HG03066 (cell line): ENCODE measurements at regions not wholly inside any gene's neighbourhood (a gene's known extent, or its start where the extent isn't known, plus 50 kb on each side); places are given as distances from the start of the nearest gene placed in this dataset.

Experiments
- ATAC-seq: cut with Tn5 transposase; IDR thresholded peaks from one replicate; pipeline ENCODE4 v1.9.1; 2021; ENCODE audit warnings: low read depth; ENCODE audit not compliant: unreplicated experiment

- ATAC-seq, result no peak
Observed at GRCh38 chr11:25943031-25943430, 388.9 kb upstream of the ANO3 start.

DNA sequence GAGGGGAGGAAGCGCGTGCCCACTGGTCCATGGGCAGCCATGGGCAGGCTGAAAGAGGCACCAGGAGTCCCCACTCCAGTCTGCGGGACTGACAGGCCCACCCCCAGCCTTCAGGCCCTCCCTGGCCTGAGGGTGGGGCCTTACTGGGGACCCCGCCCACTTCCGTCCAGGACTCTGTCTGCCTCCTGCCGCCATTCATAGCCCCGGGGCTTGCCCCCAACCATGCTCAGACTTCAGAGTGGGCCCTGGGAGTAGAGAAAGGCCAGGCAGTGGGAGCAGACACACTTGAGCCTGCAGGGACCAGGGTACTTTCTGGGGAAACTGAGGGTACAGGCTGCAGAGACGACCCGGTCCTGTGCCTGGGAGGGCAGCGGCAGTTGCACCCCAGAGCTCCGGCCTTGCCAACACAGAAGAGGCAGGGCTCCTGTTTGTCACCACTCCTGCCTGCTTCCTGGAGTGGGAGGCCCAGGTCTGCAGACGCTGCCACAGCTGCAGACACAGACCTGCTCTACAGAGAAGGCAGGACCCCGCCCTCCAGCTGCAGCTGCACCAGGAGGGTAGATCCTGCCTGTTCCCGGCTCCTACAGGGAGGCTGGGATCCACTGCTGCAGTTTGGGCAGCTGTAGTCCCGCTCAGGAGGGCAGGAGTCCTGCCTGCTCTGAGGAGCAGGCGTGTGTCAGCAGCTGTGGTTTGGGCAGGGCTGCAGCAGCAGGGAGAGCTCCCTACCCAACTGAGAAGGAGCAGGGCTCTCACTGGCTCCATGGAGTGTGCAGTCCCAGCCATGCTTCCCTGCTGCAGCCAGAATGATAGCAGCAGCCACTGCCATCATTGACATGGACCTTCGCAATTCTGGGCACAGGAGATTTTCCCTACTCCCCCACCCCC lies 387.9 kb upstream of the ANO3 start:
- no peak for ATAC-seq

DNA sequence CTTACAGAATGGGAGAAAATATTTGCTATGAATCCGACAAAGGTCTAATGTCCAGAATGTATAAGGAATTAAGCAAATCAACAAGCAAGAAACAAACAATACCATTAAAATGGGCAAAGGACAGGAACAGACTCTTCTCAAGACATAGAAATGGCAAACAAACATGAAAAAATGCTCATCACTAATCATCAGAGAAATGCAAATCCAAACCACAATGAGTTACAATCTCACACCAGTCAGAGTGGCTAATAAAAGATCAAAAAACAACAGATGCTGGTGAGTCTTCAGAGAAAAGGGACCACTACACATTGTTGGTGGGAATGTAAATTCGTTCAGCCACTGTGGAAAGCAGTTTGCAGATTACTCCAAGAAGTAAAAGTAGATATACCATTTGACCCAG lies 382.0 kb upstream of the ANO3 start:
- no peak for ATAC-seq

- no peak for ATAC-seq
Observed at GRCh38 chr11:25953006-25953405, 378.9 kb upstream of the ANO3 start.

DNA sequence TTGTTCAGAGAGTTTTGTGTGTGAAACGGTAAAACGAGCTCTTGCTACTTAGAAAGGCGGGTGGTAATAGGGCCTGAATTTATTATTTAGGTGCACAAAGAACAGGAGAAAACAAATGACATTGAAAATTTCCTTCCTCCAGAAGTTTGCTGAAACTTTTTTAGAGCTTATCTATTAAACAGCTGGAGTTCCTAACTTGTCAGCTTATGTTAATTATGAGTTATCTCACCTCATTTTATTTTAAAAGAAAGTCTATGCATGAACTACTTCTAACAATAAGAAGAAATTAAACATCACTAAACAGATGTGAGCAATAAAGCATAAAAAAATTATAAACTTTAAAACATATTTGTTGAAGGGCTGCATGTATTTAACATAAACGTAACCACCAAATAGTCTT lies 373.9 kb upstream of the ANO3 start:
- ATAC-seq, result no peak

DNA sequence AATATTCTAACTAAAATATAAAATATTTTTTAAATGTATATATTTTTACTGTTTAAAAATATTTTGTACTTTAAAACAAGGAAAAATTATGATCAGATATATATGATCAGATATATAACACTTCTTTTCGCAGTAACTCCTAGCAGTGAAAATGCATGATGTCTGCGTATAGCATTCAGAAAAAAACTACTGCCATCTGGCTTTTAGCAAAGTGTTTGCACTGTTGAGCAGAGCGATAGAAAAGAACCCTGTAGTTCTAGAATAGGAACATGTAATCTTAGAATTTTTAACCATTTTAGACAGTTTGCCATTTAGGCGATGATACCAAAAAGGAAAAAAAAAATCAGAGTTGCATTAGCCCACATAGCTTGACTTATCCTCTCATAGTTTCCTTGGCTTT lies 370.4 kb upstream of the ANO3 start:
- ATAC-seq, result no peak

DNA sequence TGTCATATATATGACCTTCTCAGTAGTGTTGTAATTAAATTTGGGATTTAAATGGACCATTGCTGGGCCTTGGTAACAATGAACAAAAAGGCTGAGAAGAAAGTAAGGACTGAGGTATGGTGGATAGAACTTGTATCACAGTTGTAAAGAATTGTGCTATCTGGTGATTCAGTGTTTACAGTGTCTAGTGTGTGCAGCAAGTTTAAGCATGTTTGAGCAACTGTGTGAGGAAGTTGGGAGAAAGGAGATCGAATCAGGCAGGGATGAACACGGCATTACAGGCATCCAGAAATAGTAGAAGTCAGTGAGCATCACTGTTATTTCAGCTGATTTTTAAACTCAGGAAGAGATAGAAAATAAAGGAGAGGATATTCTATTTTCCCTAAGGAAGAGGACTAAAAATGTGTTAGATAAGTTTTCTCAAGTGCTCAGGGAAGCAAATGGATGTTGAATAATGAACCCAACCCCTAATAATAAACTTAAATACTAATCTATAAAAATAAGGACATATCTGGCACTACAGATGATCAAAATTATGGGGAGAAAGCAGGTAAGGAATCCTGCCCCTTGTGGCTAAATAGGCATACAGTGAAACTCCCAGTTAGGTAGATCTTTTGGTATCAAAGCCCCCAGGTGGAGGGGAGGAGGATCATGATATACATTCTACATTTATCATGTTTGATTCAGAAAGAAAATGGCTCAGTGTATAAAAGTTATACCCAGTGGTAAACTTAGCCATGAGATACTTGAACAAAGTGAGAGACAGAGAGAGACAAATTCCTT lies 361.0 kb upstream of the ANO3 start:
- no peak for ATAC-seq

- ATAC-seq, result no peak
Observed at GRCh38 chr11:25980091-25980490, 351.8 kb upstream of the ANO3 start.

DNA sequence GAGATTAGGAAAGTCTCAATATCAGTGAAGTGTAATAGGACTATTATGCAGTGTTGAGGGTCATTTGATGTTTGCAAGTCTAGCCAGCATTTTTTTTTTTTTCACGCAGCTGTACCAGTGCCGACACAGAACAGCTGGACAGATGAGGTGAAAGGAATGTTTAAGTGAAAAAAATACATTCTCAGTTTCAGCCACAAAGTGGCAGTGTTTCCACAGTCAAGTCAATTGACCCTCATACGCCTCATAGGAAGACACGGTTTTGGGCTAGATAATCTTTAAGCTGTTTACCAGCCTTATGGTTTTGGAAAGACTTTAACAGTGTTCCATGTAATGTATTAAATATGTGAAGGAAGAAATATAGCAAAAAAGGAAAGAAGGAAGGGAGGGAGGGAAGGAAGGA lies 349.9 kb upstream of the ANO3 start:
- peak; percentile 90 for ATAC-seq

GRCh38 chr11:25983280-25983679 lies 348.6 kb upstream of the ANO3 start:
- ATAC-seq, result no peak

DNA sequence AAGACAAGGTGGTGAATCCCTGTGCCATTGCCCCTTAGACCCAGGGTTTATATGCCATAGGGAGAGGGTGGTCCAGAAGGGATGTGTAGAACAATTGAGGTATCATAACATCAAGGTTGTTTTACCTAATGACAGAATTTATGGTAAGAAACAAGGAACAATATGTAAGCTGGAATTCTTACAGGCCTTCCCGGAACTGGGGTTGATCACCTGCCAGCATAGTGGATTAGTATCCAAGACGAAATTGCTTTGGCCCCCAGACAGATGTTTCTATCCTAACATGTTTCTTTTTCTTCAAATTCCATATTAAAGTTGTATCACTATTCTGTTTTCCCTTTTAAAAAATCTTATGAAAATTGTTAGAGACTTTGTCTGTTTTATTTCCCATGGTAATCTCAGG lies 343.8 kb upstream of the ANO3 start:
- no peak for ATAC-seq

- no peak for ATAC-seq
Observed at GRCh38 chr11:25990406-25990805, 341.5 kb upstream of the ANO3 start.

- ATAC-seq, result no peak
Observed at GRCh38 chr11:25991476-25991875, 340.5 kb upstream of the ANO3 start.

DNA sequence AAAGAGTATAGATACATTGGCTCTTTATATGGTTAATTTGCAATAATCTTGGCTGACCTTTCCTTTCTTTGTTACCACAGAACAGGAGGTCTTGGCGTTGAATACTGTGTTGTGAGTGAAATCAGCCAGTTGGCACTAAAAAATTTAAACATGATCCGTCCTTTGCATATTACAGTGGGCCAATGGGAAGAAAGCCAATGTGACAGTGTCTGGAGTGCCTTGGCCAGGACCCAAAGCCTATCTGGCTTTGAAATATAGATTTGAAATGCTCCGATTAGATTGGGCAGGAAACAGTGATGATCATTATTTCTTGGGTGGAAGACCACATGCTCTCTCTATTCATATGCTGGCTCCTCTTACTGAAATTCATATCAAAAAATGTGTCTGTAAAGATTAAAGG lies 339.6 kb upstream of the ANO3 start:
- ATAC-seq, result no peak

GRCh38 chr11:25993016-25993415 lies 338.9 kb upstream of the ANO3 start:
- ATAC-seq, result no peak

DNA sequence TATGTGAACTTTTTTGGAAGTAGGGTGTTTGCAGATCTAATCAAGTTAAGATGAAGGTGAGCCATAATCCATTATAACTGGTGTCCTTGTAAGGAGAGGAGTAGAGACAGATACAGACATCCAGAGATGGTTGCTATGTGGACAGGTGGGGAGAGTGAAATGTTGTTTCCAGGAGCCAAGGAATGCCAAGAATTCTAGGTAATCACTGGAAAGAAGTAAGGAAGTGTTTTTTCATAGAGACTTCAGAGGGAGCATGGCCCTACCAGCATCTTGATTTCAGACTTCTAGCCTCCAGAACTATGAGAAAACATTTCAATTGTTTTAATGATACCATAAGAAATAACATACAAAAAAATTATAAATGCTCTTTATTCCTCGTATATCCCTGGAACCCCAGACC lies 320.5 kb upstream of the ANO3 start:
- ATAC-seq, result no peak

GRCh38 chr11:26014456-26015115 lies 317.3 kb upstream of the ANO3 start:
- no peak for ATAC-seq

- ATAC-seq, result no peak
Observed at GRCh38 chr11:26017322-26017860, 314.5 kb upstream of the ANO3 start.

DNA sequence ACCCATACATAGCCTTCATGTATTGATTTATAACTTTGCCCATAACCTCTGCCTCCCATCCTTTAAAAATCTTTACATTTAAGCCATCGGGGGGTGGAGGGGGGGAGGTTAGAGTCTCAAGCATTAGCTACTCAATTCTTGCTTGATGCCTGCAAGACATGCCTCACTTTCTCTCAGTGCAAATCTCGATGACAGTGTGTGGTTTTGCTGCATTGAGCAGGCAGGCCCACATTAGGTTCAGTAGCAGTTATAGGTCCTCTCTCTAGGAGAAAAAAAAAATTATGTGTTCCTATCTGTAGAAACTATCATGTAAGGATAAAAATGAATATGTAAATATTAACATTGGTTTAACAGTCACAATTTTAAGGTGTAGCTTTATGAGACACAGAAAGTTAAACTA lies 314.0 kb upstream of the ANO3 start:
- ATAC-seq, result no peak

DNA sequence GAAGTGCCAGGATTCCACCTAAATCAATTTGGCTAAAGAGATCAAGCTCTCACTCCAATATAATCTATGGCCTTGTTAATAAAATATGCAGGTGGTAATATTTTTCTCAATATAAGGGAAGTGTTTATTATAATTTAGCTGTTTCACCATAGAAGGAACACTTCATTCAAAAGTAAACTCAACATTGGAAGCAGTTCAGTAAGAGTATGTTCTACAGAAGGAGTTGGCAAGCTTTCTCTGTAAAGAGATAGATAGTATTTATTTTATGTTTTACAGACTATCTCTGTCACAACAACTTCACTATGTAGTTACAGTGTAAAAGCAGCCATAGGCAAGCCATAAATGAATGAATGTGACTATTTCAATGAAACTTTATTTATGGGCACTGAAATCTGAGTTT lies 313.6 kb upstream of the ANO3 start:
- ATAC-seq, result no peak

DNA sequence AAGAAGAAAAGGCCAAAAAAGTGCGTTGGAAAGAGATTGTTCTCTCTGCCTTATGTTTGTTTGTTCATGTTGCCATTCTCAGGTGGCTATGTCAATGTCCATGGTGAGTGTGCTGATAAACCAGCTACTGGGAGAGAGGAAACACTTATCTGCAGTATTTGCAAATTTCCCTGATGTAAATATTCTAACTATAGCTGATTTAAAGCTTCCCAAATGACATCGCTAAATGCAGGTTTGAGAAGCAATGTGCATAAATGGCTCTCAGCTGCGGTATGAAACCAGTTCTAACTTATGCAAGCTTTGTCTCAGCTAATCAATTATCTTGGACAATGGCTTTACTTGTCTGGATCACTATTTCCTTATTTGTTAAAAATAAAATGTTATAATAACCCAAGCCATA lies 312.5 kb upstream of the ANO3 start:
- ATAC-seq, result no peak
